ENCODE measurements at regions not wholly inside any gene's neighbourhood (a gene's known extent, or its start where the extent isn't known, plus 50 kb on each side); places are given as distances from the start of the nearest gene placed in this dataset.
A peak's percentile ranks its signal among the peaks of the same experiment; 100 is the strongest.

DNA sequence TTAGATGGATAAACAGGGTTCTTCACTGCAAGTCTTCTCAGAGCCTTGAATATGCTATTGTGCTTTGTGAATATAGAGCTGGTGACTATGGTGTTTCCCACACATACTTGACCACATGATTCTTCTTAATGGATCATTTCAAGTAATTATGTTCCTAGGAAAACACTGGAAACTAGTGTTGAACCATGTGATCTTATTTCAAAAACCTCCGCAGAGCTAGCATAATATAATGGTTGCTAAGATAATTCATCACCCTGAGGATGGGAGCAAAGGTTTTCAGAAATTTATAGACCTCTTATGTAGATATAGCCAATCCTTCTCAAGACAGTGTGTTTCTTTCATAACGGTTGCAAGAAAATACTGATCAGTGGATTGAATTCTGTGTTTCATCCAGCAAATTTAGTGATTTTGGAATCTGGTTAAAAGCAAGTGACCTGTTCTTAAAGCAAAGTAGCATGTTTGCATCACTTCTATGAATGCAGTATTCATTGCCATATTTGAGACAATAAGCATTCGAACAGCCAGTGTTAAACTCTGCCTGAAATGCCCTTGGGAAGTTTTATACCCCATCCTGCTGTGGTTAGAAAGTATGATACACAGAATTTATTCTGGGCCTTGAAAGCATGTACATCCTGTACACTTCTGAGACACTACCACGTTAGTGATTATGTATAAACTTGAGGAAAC, 341.0 kb upstream of the E2F7 start:
- no peak for DNase-seq (ENCODE audit: low read depth in 2 of 2)

DNA sequence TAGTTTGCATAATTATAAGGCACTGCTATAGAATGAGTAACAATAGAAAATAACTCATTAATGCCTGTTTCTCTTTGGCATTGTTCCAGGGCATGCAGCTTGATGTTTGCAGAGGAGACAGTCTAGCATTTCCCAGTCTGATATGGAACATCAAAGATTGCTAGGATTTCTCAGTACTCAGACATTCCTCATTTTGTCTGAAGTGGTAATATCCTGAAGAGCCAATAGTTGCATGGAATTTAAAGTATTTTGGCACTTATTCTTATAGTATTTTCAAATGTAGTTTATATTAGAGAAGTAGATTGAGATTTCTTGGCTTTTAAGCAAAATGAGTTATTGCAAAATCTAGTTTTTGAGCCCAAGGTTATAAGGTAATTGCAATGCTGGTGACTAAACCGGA, 337.3 kb upstream of the E2F7 start:
- DNase-seq (ENCODE audit: low read depth in 2 of 2): peak; percentile 70 to 75

DNA sequence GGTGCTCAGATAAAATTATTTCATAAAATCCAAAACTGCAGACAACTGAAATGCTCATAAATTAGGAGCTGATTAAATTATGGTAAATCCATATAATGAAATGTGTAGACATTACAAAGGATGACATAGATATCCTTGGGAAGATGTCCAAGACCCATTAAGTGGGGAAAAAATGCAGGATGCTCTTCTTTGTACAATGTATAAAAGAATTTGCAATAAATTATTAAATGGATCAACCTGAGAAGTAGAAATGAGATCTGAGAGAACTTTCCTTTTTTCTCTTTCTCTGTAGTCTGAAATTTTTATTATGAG, 336.4 kb upstream of the E2F7 start:
- peak; percentile 27 to 51 for DNase-seq (ENCODE audit: low read depth in 2 of 2)

DNA sequence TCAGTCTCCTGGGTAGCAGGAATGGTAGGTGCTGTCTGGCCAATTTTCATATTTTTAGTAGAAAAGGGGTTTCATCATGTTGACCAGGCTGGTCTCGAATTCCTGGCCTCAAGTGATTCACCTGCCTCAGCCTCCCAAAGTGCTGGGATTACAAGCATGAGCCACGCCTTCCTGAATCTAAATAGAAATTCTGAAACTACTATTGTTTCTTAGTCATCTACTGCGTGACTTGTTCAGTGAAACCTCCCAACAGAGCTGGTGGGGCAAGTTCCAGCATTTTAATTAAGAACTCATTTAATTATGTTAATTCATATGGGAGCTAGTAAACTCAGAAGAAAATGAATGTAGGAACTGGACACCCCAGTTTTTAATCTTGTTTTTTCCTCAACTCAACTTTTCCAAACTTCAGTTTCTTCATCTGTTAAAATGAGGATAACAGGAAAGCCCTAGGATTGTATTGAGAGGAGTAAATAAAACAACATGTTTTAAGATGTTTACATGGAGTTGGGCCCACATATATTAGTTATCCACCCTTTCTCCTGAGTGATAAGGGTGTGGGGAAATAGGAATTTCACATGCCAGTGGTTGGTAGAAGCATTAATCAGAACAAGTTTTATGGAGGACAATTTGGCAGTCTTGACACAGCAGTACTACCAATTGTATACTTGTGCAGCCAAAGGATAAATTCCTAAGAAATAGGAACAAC, 335.8 kb upstream of the E2F7 start:
- no peak for DNase-seq (ENCODE audit: low read depth in 2 of 2)

DNA sequence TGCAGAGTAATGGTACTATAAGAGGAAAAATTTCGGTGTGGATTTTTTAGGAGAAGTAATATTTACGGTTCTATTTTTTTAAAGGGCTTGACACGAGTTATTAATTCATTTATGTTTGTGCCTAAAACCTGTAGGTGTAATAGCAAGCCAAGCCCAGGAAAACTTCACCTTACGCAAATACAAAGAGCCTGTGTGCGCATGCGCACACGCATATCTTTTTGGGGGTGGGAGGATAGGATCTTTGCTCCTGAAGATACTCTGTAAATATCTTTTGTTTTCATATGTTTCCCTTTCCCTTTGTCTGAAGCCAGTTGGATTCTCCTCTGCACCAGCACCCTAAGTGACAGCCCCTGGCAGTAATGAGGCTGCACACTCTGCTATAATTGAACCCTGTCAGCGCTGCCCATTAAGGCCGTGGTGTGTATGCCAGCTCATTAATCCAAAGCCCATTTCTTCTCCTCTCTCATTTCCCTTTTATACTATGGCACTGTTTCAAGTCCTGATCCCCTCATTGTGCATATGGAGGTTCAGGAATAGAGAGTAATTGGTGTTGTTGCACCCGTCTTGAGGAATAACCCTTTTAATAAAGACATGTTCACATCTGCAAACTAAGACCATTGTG, 327.2 kb upstream of the E2F7 start:
- DNase-seq (ENCODE audit: low read depth in 2 of 2): no peak

DNA sequence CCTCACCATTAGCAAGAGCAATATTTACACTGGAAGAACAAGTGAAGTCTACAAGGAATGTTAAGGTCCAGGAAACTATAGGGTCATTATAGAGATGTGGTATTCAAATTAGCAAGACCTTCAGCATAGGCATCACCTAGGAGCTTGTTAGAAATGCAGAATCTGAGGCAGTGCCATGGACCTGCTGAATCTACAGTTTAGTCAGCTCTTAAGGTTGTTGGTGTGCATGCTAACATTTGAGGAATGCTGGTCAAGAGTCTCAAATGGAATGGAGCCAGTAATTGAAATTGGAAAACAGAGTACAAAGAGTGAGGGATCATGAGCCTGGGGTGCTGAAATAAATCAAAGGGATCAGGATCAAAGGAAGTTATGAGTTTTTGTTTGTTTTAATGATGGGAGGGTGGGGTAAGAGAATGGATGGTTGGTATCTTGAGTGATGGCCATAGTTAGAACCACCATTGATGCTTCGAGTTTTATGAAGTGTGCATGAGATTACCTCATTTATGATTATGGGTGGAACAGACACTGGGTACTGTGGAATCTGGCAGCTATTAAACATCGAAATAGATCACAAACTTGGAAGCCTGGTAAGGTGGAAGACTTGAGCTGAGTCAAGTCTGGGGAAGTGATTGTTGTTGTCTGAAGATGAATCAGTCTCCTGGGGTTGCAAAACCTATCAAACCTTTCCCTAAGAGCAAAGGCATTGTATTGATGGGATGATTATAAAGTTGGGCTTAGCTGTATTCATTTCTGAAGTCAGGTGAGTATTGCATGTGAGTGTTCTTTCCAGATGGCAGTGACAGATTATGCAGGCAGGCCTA, 323.3 kb upstream of the E2F7 start:
- no peak for DNase-seq (ENCODE audit: low read depth in 2 of 2)

DNA sequence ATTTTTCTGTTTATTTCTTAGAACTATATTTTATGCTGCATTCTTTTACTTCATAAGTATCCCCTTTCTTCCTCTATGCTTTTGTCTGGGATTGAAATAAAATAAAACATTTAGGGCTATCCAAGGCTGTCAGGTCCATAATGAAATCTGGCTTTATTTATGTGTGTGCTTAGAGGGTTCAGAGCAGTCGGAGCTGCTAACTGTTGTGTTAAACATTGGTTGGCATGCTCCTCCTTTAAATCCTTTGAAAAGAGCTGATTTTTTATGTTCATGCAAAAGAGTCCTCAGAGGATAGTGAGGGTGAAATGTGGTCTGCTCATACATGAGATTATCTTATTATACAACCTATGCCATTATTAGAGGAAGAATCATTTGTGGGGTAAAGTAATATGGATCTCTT, 322.3 kb upstream of the E2F7 start:
- DNase-seq (ENCODE audit: low read depth in 2 of 2): no peak

DNA sequence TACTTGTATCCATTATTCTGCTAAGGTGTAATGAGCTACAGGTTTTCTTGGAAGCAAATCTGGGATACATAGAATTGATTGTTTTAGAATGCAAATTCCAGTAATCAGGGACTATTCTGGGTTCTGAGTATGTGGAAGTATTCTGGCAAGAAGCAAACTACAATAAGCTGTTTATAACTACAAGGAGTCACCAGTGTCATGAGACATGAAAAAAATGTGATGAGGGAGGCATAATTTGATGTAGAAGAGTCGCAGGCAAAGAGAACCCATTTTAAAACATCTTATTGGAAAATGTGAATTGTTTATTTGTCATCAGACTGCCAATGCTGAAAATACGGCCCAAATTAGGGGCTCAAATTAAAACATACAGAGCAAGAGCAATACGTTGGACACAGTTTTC, 321.8 kb upstream of the E2F7 start:
- DNase-seq (ENCODE audit: low read depth in 2 of 2): no peak

DNA sequence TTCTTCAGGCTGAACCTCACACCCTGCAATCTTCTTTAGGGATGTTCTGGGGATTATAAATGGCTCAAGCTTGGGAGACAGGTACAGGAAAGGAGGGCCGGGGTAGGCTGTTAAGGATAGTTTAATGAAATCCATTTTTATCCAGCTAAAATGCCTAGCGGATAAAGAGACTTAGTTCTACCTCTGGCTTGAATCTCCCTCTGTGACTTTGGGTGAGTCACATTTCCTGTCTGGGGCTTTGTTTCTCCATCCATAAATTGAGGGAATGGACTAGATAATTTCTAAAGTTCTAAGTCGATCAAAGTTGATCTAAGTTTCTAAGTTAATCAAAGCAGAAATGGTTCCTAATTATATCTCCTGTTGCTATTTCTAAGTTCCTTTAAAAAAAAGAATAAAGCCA, 319.6 kb upstream of the E2F7 start:
- no peak for DNase-seq (ENCODE audit: low read depth in 2 of 2)

DNA sequence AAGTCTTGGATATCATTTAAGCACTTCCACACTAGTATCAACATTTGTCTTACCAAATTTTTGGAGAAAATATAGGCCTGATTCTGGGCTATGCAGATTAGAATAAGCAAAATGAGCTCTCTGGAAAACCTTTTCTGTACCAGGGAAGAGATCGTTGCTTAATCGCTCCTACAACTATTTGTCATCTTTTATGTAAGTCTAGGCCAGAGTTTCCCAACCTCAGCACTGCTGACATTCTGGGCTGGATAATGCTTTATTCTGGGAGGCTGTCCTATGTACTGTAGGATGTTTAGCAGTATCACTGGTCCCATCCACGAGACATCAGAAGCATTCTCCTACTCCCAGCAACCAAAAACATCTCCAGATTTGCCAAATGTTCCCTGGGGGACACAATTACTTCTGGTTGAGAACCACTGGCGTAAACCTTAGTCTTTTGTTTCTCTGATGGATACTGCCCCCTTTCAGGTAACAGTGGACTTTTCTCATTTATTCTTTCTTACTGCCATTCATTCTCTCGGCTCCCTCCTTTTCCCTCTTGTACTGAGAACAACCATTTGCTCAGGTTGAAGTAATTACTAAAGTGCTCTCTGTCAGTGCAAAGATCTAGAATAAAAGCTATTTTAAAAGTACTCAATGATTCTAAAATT, 316.9 kb upstream of the E2F7 start:
- DNase-seq (ENCODE audit: low read depth in 2 of 2): no peak

DNA sequence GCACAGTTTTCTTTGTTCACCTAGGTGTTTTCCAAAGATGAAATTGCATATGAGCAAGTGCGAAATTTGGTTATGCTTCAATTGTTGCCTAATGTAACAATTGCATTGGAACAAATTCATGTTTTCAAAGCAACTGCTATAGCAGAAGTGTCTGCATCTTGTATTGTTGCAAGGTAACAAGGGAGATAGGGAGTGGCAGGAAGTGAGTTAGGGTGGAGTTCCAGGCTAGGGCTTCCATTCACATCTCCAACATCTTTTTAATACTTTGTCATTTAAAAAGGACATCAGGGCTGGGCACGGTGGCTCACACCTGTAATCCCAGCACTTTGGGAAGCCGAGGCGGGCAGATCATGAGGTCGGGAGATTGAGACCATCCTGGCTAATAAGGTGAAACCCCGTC, 312.3 kb upstream of the E2F7 start:
- DNase-seq (ENCODE audit: low read depth in 2 of 2): no peak

DNA sequence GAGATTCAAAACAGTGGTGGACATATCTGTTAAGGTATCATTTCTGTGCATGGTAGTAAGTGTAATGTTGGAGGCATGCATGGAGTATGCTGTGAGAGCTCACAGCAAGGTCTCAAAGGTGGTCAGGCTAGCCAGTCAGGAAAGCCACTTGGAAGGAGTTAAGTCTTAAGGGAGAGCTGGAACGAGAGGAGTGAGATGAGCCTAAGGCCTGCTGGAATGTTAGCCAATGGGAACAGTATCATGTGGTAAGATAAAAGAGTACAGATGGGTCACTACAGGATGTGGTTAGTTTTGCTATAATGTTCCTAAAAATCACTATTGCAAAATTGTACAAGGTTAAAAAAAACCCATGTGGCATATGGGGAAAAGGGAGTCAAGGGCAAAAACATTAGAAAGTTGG, 311.7 kb upstream of the E2F7 start:
- peak; percentile 19 to 21 for DNase-seq (ENCODE audit: low read depth in 2 of 2)

DNA sequence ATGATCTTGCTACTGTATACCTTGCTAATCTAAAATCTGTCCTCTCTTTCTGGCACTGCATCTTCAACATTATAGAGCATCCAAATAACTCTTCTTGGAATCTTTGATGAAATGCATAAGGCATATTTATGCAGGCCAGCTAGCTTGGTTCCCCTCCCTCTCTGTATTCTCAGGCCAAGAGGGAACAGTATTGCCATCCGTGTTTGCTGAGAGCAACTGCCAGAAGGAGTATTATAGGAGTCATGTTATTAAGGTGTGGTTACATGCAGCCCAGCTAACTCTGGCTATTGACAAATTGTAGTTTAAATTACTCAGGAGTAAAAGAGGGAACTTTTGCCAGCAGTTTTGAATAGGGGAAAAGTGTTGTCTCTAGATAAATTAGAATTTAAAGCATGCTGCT, 309.3 kb upstream of the E2F7 start:
- DNase-seq (ENCODE audit: low read depth in 2 of 2): no peak

DNA sequence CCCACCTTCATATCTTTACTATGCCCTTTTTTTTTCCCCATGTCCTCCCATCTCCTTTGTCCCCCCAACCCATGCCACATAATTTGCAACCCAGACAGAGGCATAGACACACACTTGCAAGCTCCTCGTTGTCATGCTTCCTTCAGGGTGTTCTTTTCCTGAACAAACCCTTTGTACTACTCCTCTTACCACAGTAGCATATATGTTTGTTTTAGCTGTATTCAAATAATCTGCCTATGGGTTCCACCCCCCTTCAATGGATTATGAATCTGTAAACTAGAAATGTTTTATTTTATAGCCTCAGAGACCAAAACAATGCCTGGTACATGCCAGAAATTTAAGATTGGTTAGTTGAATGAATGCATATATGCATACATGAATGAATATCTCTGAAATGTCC, 307.1 kb upstream of the E2F7 start:
- no peak for DNase-seq (ENCODE audit: low read depth in 2 of 2)

DNA sequence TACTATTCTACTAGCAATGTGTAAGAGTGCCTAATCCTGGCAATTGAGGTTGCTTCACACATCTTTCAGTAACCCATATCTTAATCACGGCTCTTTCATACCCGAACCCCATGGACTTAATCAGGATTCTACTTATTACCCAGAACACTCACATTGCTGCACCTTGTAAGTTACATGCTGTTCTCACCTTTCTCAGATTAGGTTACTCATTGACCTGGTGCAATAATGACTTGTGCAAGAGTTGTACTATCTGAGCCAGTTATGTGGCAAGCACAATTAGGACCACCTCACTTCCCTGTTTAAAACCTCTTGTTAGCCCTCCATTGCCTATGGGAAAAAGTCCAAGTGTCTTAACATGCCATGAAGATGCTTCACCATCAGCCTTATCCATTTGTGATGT, 306.7 kb upstream of the E2F7 start:
- no peak for DNase-seq (ENCODE audit: low read depth in 2 of 2)

DNA sequence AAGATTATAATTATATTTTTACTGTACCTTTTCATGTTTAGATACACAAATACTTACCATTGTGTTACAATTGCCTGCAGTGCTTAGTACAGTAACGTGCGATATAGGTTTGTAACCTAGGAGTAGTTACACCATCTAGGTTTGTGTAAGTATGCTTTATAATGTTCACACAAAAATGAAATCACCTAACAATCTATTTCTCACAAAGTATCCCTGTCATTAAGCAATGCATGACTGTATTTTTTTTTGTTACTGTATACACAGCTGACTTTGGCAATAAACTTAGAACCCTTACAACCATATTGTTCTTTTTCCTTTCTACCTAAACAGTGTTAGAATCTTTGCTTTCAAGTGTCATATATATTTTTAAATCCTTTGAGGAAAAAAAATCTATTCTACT, 303.0 kb upstream of the E2F7 start:
- no peak for DNase-seq (ENCODE audit: low read depth in 2 of 2)

DNA sequence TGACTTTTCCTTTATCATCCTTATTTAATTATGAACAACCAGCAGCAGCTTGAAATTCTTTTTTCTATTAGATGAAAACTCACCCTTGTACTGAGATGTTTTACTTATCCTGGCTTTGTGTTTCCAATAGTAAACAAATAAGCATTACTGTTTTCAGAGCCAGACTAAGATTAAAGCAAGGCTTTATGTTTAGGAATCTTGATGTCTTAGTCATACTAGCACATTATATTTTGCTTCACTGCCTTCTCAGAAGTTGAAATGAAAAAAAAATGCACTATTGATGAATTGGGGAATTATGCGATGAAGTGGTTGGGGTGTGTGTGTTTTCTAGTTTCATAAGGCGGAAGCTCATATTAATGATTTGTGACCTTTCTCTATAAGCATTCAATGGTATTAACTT, 301.2 kb upstream of the E2F7 start:
- no peak for DNase-seq (ENCODE audit: low read depth in 2 of 2)

DNA sequence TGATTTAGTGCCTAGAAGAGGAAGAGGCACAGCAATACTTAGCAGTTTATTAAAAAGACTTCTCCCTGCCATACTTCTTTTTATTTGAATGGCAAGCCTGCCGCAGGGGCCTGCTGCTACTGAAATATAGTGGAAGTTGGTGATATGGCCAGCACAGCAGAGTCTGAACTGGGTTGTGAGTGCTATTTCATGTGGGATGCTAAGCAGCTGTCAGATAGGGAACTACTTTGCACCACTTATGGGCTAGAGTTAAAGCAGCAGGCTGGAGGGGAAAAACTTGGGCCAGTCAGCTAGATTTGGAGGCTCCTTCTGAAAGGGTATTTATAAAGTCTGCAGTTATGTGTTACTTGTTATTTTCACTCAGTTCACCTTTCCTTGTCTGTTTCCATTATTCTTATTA, 299.0 kb upstream of the E2F7 start:
- no peak for DNase-seq (ENCODE audit: low read depth in 2 of 2)

DNA sequence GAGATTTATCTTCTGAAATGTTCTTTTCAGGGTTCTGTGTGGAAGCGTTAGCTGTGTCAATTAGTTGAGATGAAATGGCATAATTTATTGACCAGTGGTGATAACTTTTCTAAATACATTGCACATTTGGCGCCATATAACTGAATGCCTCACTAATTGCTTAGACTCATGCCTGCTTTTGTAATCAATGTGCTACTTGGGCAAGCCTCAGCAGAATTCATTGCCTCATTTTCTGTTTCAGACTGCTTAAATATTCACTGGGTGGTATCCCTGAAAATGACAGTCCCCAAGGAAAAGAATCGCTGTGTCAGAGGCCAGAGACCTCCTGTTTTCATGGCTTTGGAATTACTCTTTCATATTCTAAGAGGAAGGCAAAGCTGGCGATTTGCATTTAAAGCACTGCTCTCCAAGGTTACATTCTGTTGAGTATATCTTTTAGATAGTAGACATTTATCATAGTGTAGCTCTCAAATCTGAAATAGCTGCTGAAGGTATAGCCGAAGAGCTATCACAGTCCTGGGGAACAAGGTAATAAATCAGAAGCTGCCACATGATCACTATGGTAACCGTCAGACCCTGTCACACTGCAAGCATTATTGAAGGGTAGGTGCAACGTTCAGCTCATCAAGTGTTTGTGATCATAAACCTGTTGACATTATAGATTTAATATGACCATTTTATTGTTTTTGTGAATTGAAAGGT, 297.3 kb upstream of the E2F7 start:
- DNase-seq (ENCODE audit: low read depth in 2 of 2): no peak

DNA sequence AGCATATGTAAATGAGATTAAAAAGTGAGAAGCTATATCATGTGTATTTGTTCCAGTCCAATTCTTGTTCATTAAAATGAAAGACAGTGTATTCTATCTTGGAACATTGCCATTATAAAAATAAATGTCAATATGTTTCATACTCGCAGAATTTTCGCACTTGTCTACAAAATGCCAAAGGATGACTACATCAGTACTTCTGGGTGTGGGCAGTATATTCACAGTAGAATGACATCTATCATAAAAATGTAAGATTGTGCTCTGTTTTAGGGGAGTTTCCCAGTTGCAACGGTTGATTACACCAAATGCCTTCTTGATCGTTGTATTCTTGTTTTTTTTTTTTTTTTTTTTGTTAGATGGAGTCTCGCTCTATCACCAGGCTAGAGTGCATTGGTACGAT, 292.3 kb upstream of the E2F7 start:
- DNase-seq (ENCODE audit: low read depth in 2 of 2): no peak

DNA sequence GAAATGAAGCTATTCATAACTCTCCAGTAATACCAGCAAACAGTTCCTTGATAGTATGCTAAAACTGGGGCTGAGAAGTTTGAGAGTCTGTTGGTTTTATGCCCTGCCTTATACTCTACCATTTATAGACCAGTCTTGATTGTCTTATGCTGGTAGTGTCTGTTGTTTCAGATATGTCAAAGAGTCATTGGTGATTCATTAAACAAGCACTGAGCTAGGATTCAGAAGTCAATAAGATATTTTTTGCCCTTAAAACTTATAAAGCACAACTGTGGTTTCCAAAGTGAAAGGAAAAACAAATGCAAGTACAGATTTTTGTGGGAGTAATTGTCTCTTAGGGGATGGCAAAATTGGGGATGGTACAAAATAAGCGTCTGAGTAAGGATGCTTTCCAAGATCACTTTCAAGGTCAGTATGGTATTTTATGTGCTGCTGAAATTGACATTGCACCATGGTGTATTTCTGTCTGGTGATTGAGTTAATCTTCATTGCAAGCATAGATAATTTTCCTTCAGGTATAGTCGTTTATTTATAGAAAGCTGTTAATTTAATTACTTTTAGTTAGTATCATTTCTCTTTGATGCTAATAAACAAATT, 289.5 kb upstream of the E2F7 start:
- no peak for DNase-seq (ENCODE audit: low read depth in 2 of 2)

Data from fibroblast of skin of left quadriceps (primary cell).